ENCODE measurements at regions not wholly inside any gene's neighbourhood (a gene's known extent, or its start where the extent isn't known, plus 50 kb on each side); places are given as distances from the start of the nearest gene placed in this dataset.

DNA sequence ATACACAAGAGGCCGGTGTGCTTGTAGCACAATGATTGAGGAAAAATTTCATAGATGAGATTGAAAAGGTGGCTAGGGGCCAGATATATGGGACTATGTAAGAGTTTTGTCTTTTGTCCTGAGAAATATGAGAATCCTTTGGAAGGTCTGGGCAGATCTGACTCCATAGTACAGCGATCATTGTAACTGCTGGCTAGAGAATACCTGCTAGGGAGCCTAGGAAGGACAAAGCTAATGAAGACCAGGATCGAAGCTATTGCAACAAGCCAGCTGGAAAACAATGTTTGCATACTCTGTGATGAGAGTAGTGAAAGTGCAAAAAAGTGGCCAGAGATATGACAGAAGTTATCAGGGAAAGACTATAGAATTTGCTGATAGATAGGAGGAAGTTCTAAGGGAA, 537.6 kb downstream of the C12orf50 start:
- Histone ChIP-seq H3K36me3 (replicated peaks in 1 of 2) (no peaks in the 10 kb centered on the region), H3K4me1 (replicated peaks in 1 of 2) (no peaks in the 10 kb centered on the region), H3K27ac (no peak overlapping the region), H3K4me3 (no peak overlapping the region), H3K9me3 (replicated peaks in 1 of 3) (no peaks in the 10 kb centered on the region), H3K27me3 (no peaks in the 10 kb centered on the region)
- intact Hi-C loops (cut with DNase I): no loop called here
- no peak for DNase-seq
- WGBS, 4 donors: 85 to 95% (median 88%) methylated on average over 3 of the region's 3 CpGs
- TF ChIP-seq POLR2A (IDR thresholded peaks at IDR 0.05): no peak
- TF ChIP-seq, protein P1, sequence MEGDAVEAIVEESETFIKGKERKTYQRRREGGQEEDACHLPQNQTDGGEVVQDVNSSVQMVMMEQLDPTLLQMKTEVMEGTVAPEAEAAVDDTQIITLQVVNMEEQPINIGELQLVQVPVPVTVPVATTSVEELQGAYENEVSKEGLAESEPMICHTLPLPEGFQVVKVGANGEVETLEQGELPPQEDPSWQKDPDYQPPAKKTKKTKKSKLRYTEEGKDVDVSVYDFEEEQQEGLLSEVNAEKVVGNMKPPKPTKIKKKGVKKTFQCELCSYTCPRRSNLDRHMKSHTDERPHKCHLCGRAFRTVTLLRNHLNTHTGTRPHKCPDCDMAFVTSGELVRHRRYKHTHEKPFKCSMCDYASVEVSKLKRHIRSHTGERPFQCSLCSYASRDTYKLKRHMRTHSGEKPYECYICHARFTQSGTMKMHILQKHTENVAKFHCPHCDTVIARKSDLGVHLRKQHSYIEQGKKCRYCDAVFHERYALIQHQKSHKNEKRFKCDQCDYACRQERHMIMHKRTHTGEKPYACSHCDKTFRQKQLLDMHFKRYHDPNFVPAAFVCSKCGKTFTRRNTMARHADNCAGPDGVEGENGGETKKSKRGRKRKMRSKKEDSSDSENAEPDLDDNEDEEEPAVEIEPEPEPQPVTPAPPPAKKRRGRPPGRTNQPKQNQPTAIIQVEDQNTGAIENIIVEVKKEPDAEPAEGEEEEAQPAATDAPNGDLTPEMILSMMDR (IDR thresholded peaks at IDR 0.05): no peak

DNA sequence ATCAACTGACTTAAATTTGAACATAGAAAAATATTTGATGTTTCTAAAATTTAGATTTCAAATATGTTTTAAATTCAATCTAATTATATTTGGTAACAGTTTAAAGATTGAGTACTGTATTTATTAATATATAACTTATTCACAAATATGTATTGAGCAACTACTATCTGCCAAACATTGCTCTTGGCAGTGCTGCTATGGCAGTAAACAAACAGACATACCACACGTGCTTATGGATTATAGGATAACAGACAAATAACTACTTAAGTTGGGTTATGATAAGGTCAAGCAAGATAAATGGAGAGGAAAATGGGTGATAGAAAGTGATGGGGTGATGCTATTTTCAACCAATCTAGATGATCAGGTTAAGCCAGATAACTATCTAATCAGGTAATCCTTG, 538.1 kb downstream of the C12orf50 start:
- no peaks in the 10 kb centered on the region for H3K9me3 ChIP-seq (replicated peaks in 1 of 3)
- 58 to 69% (median 64%) methylated on average over 1 of the region's 1 CpG for WGBS, 4 donors
- H3K4me1 ChIP-seq (replicated peaks in 1 of 2): no peaks in the 10 kb centered on the region
- no peak for DNase-seq
- H3K27ac ChIP-seq: no peak overlapping the region
- no peaks in the 10 kb centered on the region for H3K27me3 ChIP-seq
- TF ChIP-seq POLR2A (IDR thresholded peaks at IDR 0.05): no peak
- TF ChIP-seq, protein P1 (IDR thresholded peaks at IDR 0.05): no peak
- no peaks in the 10 kb centered on the region for H3K36me3 ChIP-seq (replicated peaks in 1 of 2)
- intact Hi-C loops (cut with DNase I): no loop called here
- H3K4me3 ChIP-seq: no peak overlapping the region

DNA sequence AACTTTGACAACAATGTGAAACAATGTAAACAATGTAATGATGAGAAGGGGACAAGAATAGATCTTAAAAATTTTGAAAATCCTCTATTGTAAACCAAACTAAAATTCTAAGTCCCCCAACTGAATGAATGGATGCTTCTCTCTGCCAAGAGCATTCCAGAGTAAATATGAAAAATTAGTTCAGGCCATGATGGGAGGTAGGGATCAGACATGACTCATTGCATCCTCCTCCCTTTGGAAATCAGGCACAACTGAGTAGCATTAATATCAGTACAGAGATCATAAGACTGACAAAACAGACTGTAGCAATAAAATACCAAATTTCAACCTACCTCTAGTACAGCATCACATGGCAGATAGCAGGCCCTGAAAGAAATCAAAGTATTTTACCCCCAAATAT, 559.9 kb downstream of the C12orf50 start:
- Histone ChIP-seq H3K36me3 (replicated peaks in 1 of 2) (no peaks in the 10 kb centered on the region), H3K9me3 (replicated peaks in 1 of 3) (no peaks in the 10 kb centered on the region), H3K4me3 (no peak overlapping the region), H3K4me1 (replicated peaks in 1 of 2) (no peaks in the 10 kb centered on the region), H3K27ac (no peak overlapping the region), H3K27me3 (no peaks in the 10 kb centered on the region)
- no peak for DNase-seq
- TF ChIP-seq, protein P1 (IDR thresholded peaks at IDR 0.05): no peak
- no peak for TF ChIP-seq POLR2A (IDR thresholded peaks at IDR 0.05)
- intact Hi-C loops (cut with DNase I): no loop called here

DNA sequence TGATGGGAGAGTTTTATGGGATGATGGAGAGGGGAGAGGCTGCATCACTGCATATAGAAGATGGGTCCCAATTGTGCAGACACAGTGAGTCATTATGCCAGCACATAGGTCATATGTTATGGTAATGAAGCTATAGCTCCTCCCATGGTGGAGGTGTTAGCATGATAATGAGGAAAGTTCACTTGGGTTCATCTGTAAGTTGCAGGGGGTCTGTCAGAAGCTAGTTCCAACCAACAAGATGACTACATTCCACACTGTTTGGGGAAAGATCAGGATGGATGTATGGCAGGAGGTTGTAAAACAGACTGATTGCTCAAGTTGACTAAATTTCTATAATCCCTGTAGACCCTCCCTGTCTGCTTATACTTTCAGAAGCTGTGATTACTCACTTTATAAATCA, 561.3 kb downstream of the C12orf50 start:
- intact Hi-C loops (cut with DNase I): no loop called here
- DNase-seq: no peak
- no peak for TF ChIP-seq POLR2A (IDR thresholded peaks at IDR 0.05)
- TF ChIP-seq, protein P1 (IDR thresholded peaks at IDR 0.05): no peak
- Histone ChIP-seq H3K27ac (no peak overlapping the region), H3K4me1 (replicated peaks in 1 of 2) (no peaks in the 10 kb centered on the region), H3K4me3 (no peak overlapping the region), H3K27me3 (no peaks in the 10 kb centered on the region), H3K36me3 (replicated peaks in 1 of 2) (no peaks in the 10 kb centered on the region), H3K9me3 (replicated peaks in 1 of 3) (no peaks in the 10 kb centered on the region)
